IMR-90 (cell line): ENCODE measurements at regions not wholly inside any gene's neighbourhood (a gene's known extent, or its start where the extent isn't known, plus 50 kb on each side); places are given as distances from the start of the nearest gene placed in this dataset.
"Not testable (repeated sequence)": the region's sequence is repeated elsewhere in the genome, so short reads cannot be mapped to it uniquely, and the experiment has no call there.

Source experiments
- ATAC-seq: fragments of 200-7000 bp; cut with Tn5 transposase; 2 replicates; pipeline ENCODE4 v1.9.1; 2020; ENCODE audit warnings: low read depth, mild to moderate bottlenecking, moderate library complexity
- BruUV-seq: library from RNA; stranded (reverse); fragments of 400-500 nt; replicated peaks from 2 replicates; lab custom pipeline; 2021; lab: Mats Ljungman, UMichigan
- CTCF ChIA-PET: fragments of 300-600 bp; formaldehyde crosslinking; extraction: SDS; loops from one replicate; lab custom pipeline; 2021; ENCODE audit warnings: antibody characterized with exemption; lab: Yijun Ruan, JAX
- POLR2A ChIA-PET: fragments of 300-600 bp; sonication (Branson Sonifier 250); formaldehyde crosslinking; loops from one replicate; lab custom pipeline; 2022; ENCODE audit warnings: antibody characterized with exemption; ENCODE audit not compliant: unreplicated experiment; lab: Charles Lee
- DNase-seq: peaks from one replicate; pipeline ENCODE4 v3.0.0; 2013
- H2AFZ ChIP-seq: replicated peaks from 2 replicates; pipeline ENCODE3; 2013; ENCODE audit warnings: low read length, mild to moderate bottlenecking; ENCODE audit not compliant: poor library complexity
- H2AK5ac ChIP-seq: 2 replicates; pipeline ENCODE4 v1.6.1; 2013; ENCODE audit warnings: low read depth, low read length, inconsistent platforms
- H2AK9ac ChIP-seq: replicated peaks from 2 replicates; pipeline ENCODE3; 2013; ENCODE audit warnings: mild to moderate bottlenecking, low read depth, low read length, moderate library complexity; ENCODE audit not compliant: poor library complexity
- H2BK120ac ChIP-seq: 2 replicates; pipeline ENCODE4 v1.6.1; 2013; ENCODE audit warnings: low read depth, low read length, inconsistent platforms
- H2BK15ac ChIP-seq: 3 replicates; pipeline ENCODE4 v1.6.1; 2013; ENCODE audit warnings: low read depth, low read length, inconsistent platforms
- H2BK20ac ChIP-seq: 2 replicates; pipeline ENCODE4 v1.6.1; 2013; ENCODE audit warnings: low read depth, mild to moderate bottlenecking, inconsistent platforms, low read length, moderate library complexity
- H2BK5ac ChIP-seq: 2 replicates; pipeline ENCODE4 v1.6.1; 2013; ENCODE audit warnings: mild to moderate bottlenecking, low read depth, low read length, inconsistent platforms; ENCODE audit not compliant: poor library complexity, severe bottlenecking
- H3K14ac ChIP-seq: replicated peaks from 2 replicates; pipeline ENCODE4 v1.6.1; 2013; ENCODE audit warnings: low read depth, low read length, inconsistent platforms
- H3K18ac ChIP-seq: 2 replicates; pipeline ENCODE4 v1.6.1; 2013; ENCODE audit warnings: low read depth, low read length, control low read depth
- H3K23ac ChIP-seq: 2 replicates; pipeline ENCODE4 v1.6.1; 2013; ENCODE audit warnings: low read depth, low read length, inconsistent platforms
- H3K27ac ChIP-seq: 2 replicates; pipeline ENCODE4 v1.5.1; 2013; ENCODE audit warnings: mild to moderate bottlenecking, control low read depth, low read length; ENCODE audit not compliant: insufficient read depth
- H3K27me3 ChIP-seq: 2 replicates; pipeline ENCODE4 v1.6.1; 2013; ENCODE audit warnings: low read length; ENCODE audit not compliant: control insufficient read depth, insufficient read depth
- H3K36me3 ChIP-seq: 2 replicates; pipeline ENCODE4 v1.6.1; 2013; ENCODE audit warnings: low read length, mixed read lengths; ENCODE audit not compliant: control insufficient read depth, insufficient read depth
- H3K4ac ChIP-seq: 2 replicates; pipeline ENCODE4 v1.6.1; 2013; ENCODE audit warnings: low read depth, low read length, inconsistent platforms
- H3K4me1 ChIP-seq: 2 replicates; pipeline ENCODE4 v1.6.1; 2013; ENCODE audit warnings: low read length, mixed read lengths; ENCODE audit not compliant: control insufficient read depth, insufficient read depth
- H3K4me2 ChIP-seq: 2 replicates; pipeline ENCODE4 v1.6.1; 2013; ENCODE audit warnings: low read depth, mild to moderate bottlenecking, control low read depth, low read length, moderate library complexity
- H3K4me3 ChIP-seq: 2 replicates; pipeline ENCODE4 v1.5.1; 2013; ENCODE audit warnings: low read depth, mild to moderate bottlenecking, control low read depth, low read length, moderate library complexity; ENCODE audit not compliant: insufficient read depth
- H3K56ac ChIP-seq: 2 replicates; pipeline ENCODE4 v1.6.1; 2013; ENCODE audit warnings: low read length, inconsistent platforms; ENCODE audit not compliant: insufficient read depth; ENCODE audit errors: extremely low read depth
- H3K79me1 ChIP-seq, 2 experiments: 2 replicates each; pipeline ENCODE4 v1.6.1; 2013; ENCODE audit warnings: low read length in 2 of 2, inconsistent platforms in 1 of 2, low read depth in 1 of 2
- H3K9ac ChIP-seq: 2 replicates; pipeline ENCODE4 v1.6.1; 2013; ENCODE audit warnings: low read depth, low read length, control low read depth
- H3K9me1 ChIP-seq: 2 replicates; pipeline ENCODE4 v1.6.1; 2013; ENCODE audit warnings: low read length, inconsistent platforms; ENCODE audit not compliant: insufficient read depth
- H3K9me3 ChIP-seq: 2 replicates; pipeline ENCODE4 v1.6.1; 2013; ENCODE audit warnings: low read length; ENCODE audit not compliant: control insufficient read depth, insufficient read depth
- H4K20me1 ChIP-seq: 2 replicates; pipeline ENCODE4 v1.6.1; 2013; ENCODE audit warnings: low read length, inconsistent platforms; ENCODE audit not compliant: insufficient read depth
- H4K5ac ChIP-seq: 2 replicates; pipeline ENCODE4 v1.6.1; 2013; ENCODE audit warnings: mild to moderate bottlenecking, low read depth, low read length, control low read depth
- H4K8ac ChIP-seq, 2 experiments: 2 replicates each; pipeline ENCODE4 v1.6.1; 2013; ENCODE audit warnings: low read depth in 2 of 2, low read length in 2 of 2, control low read depth in 1 of 2, inconsistent platforms in 1 of 2
- H4K91ac ChIP-seq: 2 replicates; pipeline ENCODE4 v1.6.1; 2013; ENCODE audit warnings: low read depth, low read length, inconsistent platforms; ENCODE audit not compliant: insufficient read depth
- CEBPB ChIP-seq: IDR thresholded peaks from 2 replicates; pipeline ENCODE4 v1.6.1; 2012; ENCODE audit warnings: low read depth, low read length, improper control_type of control experiment
- RAD21 ChIP-seq: IDR thresholded peaks from 2 replicates; pipeline ENCODE4 v1.6.1; 2012; ENCODE audit warnings: low read length, improper control_type of control experiment
- WGBS, 2 experiments: methylation state at CpG; one replicate each; pipeline versions ENCODE4 v1.1.5 to v1.1.7; 2013; ENCODE audit warnings: missing lambda C conversion rate in 2 of 2; ENCODE audit not compliant: insufficient read length in 1 of 2; ENCODE audit errors: extremely low coverage in 2 of 2; 5-methylcytosine and 5-hydroxymethylcytosine counted together
- dilution Hi-C: fragments of 300-500 bp; cut with HindIII; formaldehyde crosslinking; loops from one replicate; pipeline ENCODE4 v1.14.3; 2018; ENCODE audit warnings: low sequenced_read_pairs; ENCODE audit not compliant: unreplicated experiment
- in situ Hi-C: fragments of 300-500 bp; cut with MboI; formaldehyde crosslinking; loops from 3 replicates; pipeline ENCODE4 v1.14.3; 2019; ENCODE audit warnings: low sequenced_read_pairs, inconsistent platforms, mixed read lengths
- intact Hi-C: fragments of 100-400 bp; cut with micrococcal nuclease; formaldehyde crosslinking; loops from 2 replicates; pipeline ENCODE4 v1.10.0; 2022

- no peak for TF ChIP-seq RAD21
- TF ChIP-seq CEBPB, result peak; percentile 75
Observed at GRCh38 chr22:26770624-26771023, 113.2 kb downstream of the MIAT start.

GRCh38 chr22:26773054-26773453, 115.7 kb downstream of the MIAT start:
- ATAC-seq, intact Hi-C loops, H2BK120ac ChIP-seq, H3K56ac ChIP-seq, H3K9me1 ChIP-seq, H3K27ac ChIP-seq, H3K23ac ChIP-seq, H2BK5ac ChIP-seq, H4K91ac ChIP-seq, H2AK9ac ChIP-seq, CTCF ChIA-PET, H3K14ac ChIP-seq, H4K20me1 ChIP-seq, BruUV-seq, H2AFZ ChIP-seq, H3K18ac ChIP-seq, H3K4me1 ChIP-seq, POLR2A ChIA-PET, H3K4me3 ChIP-seq, H3K4ac ChIP-seq, H3K4me2 ChIP-seq, DNase-seq, dilution Hi-C loops, H2AK5ac ChIP-seq, H2BK20ac ChIP-seq, H2BK15ac ChIP-seq, H4K8ac ChIP-seq, H4K5ac ChIP-seq, H3K27me3 ChIP-seq, H3K9me3 ChIP-seq, H3K9ac ChIP-seq, H3K36me3 ChIP-seq, H3K79me1 ChIP-seq: not testable (repeated sequence)
- WGBS, 2 experiments, result no CpG with 5 or more reads among the region's 28 CpGs
- in situ Hi-C loops, result loop anchor here (25.0 kb wide), 1 partner anchor 1239 kb away; no protein-coding TSS in a partner anchor

More at GRCh38 chr22:26770624-26771023, 113.2 kb downstream of the MIAT start:
- H4K20me1 ChIP-seq, result no peaks in the 10 kb centered on the region
- H3K18ac ChIP-seq, result no peak overlapping the region
- H3K9me3 ChIP-seq, result peaks cover 4% of the 10 kb centered on the region; the same call in 1 of the 2 replicates
- H3K14ac ChIP-seq, result no peak overlapping the region
- H2AK5ac ChIP-seq, result no peak overlapping the region
- no peak overlapping the region for H2AFZ ChIP-seq
- WGBS, 2 experiments, result 86% methylated on average over 1 of the region's 2 CpGs; no CpG with 5 or more reads in 1 of the 2 experiments
- no peak overlapping the region for H3K4ac ChIP-seq
- ChIA-PET POLR2A (no interaction called here), CTCF (no interaction called here)
- intact Hi-C loops (no loop called here), dilution Hi-C loops (no loop called here), in situ Hi-C loops (loop anchor here (25.0 kb wide), 1 partner anchor 1242 kb away; no protein-coding TSS in a partner anchor)
- no peak overlapping the region for H4K91ac ChIP-seq
- H3K4me3 ChIP-seq, result no peak overlapping the region
- H3K9ac ChIP-seq, result no peak overlapping the region
- H3K9me1 ChIP-seq, result no peaks in the 10 kb centered on the region; the same call in 1 of the 2 replicates
- BruUV-seq, result no TSS peak
- H4K5ac ChIP-seq, result no peak overlapping the region
- H2BK15ac ChIP-seq, result no peak overlapping the region
- no peak overlapping the region for H3K27ac ChIP-seq
- H3K4me1 ChIP-seq, result peaks cover 3% of the 10 kb centered on the region
- H3K36me3 ChIP-seq, result no peaks in the 10 kb centered on the region; the same call in 1 of the 2 replicates
- no peak overlapping the region for H2BK120ac ChIP-seq
- H3K23ac ChIP-seq, result no peak overlapping the region
- H4K8ac ChIP-seq, result no peak overlapping the region
- H2BK5ac ChIP-seq, result no peak overlapping the region
- DNase-seq (peak; percentile 37), ATAC-seq (peak; percentile 56)
- no peak overlapping the region for H2BK20ac ChIP-seq
- H3K27me3 ChIP-seq, result no peaks in the 10 kb centered on the region
- H2AK9ac ChIP-seq, result no peak overlapping the region
- H3K4me2 ChIP-seq, result no peak overlapping the region
- no peaks in the 10 kb centered on the region for H3K79me1 ChIP-seq
- no peak overlapping the region for H3K56ac ChIP-seq
